ENCODE measurements at regions not wholly inside any gene's neighbourhood (a gene's known extent, or its start where the extent isn't known, plus 50 kb on each side); places are given as distances from the start of the nearest gene placed in this dataset.
"Not testable (repeated sequence)": the region's sequence is repeated elsewhere in the genome, so short reads cannot be mapped to it uniquely, and the experiment has no call there.

DNA sequence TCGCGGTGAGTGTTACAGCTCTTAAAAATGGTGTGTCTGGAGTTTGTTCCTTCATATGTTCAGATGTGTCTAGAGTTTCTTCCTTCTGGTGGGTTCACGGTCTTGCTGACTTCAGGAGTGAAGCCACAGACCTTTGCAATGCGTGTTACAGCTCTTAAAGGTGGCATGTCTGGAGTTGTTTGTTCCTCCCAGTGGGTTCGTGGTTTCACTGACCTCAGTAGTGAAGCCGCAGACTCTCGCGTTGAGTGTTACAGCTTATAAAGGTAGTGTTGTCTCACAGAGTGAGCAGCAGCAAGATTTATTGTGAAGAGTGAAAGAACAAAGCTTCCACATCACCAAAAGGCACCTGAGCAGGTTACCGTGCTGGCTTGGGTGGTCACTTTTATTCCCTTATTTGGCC lies 135.9 kb upstream of the INTU start:
- TF ChIP-seq, protein P1, sequence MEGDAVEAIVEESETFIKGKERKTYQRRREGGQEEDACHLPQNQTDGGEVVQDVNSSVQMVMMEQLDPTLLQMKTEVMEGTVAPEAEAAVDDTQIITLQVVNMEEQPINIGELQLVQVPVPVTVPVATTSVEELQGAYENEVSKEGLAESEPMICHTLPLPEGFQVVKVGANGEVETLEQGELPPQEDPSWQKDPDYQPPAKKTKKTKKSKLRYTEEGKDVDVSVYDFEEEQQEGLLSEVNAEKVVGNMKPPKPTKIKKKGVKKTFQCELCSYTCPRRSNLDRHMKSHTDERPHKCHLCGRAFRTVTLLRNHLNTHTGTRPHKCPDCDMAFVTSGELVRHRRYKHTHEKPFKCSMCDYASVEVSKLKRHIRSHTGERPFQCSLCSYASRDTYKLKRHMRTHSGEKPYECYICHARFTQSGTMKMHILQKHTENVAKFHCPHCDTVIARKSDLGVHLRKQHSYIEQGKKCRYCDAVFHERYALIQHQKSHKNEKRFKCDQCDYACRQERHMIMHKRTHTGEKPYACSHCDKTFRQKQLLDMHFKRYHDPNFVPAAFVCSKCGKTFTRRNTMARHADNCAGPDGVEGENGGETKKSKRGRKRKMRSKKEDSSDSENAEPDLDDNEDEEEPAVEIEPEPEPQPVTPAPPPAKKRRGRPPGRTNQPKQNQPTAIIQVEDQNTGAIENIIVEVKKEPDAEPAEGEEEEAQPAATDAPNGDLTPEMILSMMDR (IDR thresholded peaks at IDR 0.05) = not testable (repeated sequence)
- not testable (repeated sequence) for TF ChIP-seq EZH2 (IDR thresholded peaks at IDR 0.05; ENCODE audit: borderline replicate concordance, insufficient read depth, low read depth, low read length, poor library complexity, severe bottlenecking)

All from B cell (primary cell).